GM04503 (cell line): ENCODE measurements at regions not wholly inside any gene's neighbourhood (a gene's known extent, or its start where the extent isn't known, plus 50 kb on each side); places are given as distances from the start of the nearest gene placed in this dataset.

ENCODE experiments used
- DNase-seq: peaks from one replicate; pipeline ENCODE4 v3.0.0-alpha.2; 2012; ENCODE audit warnings: low read depth

- no peak for DNase-seq
Observed at GRCh38 chr3:117303443-117303842, 593.9 kb downstream of the TUSC7 start.

GRCh38 chr3:117304681-117305080, 595.1 kb downstream of the TUSC7 start:
- no peak for DNase-seq

GRCh38 chr3:117305681-117306080, 596.1 kb downstream of the TUSC7 start:
- DNase-seq = no peak

GRCh38 chr3:117306299-117306698, 596.7 kb downstream of the TUSC7 start:
- DNase-seq = no peak

- DNase-seq = no peak
Observed at GRCh38 chr3:117308353-117308752, 598.8 kb downstream of the TUSC7 start.

- no peak for DNase-seq
Observed at GRCh38 chr3:117308756-117309155, 599.2 kb downstream of the TUSC7 start.

- DNase-seq = no peak
Observed at GRCh38 chr3:117310536-117310935, 601.0 kb downstream of the TUSC7 start.

GRCh38 chr3:117314441-117315150, 605.0 kb downstream of the TUSC7 start:
- no peak for DNase-seq

GRCh38 chr3:117322866-117323265, 613.3 kb downstream of the TUSC7 start:
- no peak for DNase-seq

GRCh38 chr3:117346901-117347300, 637.3 kb downstream of the TUSC7 start:
- DNase-seq = no peak

- DNase-seq = no peak
Observed at GRCh38 chr3:117348884-117349283, 639.3 kb downstream of the TUSC7 start.

GRCh38 chr3:117349566-117349965, 640.0 kb downstream of the TUSC7 start:
- DNase-seq = no peak

- DNase-seq = no peak
Observed at GRCh38 chr3:117350371-117350770, 640.8 kb downstream of the TUSC7 start.

- DNase-seq = no peak
Observed at GRCh38 chr3:117355566-117355965, 646.0 kb downstream of the TUSC7 start.

- DNase-seq = no peak
Observed at GRCh38 chr3:117356091-117356705, 646.6 kb downstream of the TUSC7 start.

- no peak for DNase-seq
Observed at GRCh38 chr3:117358717-117359314, 649.2 kb downstream of the TUSC7 start.

- no peak for DNase-seq
Observed at GRCh38 chr3:117366574-117366973, 657.0 kb downstream of the TUSC7 start.

GRCh38 chr3:117367861-117368260, 658.3 kb downstream of the TUSC7 start:
- no peak for DNase-seq

GRCh38 chr3:117380631-117381030, 671.1 kb downstream of the TUSC7 start:
- DNase-seq = no peak

GRCh38 chr3:117393119-117393518, 683.5 kb downstream of the TUSC7 start:
- DNase-seq = no peak

- no peak for DNase-seq
Observed at GRCh38 chr3:117398141-117398899, 688.7 kb downstream of the TUSC7 start.

GRCh38 chr3:117399311-117400078, 689.9 kb downstream of the TUSC7 start:
- no peak for DNase-seq
